Suppressor macrophage treated with lipopolysaccharide for 4 hours (primary cell): ENCODE measurements at regions not wholly inside any gene's neighbourhood (a gene's known extent, or its start where the extent isn't known, plus 50 kb on each side); places are given as distances from the start of the nearest gene placed in this dataset.
"Not testable (repeated sequence)": the region's sequence is repeated elsewhere in the genome, so short reads cannot be mapped to it uniquely, and the experiment has no call there.

Source experiments
- DNase-seq: peaks from one replicate; pipeline ENCODE4 v3.0.0-alpha.2; 2020

DNA sequence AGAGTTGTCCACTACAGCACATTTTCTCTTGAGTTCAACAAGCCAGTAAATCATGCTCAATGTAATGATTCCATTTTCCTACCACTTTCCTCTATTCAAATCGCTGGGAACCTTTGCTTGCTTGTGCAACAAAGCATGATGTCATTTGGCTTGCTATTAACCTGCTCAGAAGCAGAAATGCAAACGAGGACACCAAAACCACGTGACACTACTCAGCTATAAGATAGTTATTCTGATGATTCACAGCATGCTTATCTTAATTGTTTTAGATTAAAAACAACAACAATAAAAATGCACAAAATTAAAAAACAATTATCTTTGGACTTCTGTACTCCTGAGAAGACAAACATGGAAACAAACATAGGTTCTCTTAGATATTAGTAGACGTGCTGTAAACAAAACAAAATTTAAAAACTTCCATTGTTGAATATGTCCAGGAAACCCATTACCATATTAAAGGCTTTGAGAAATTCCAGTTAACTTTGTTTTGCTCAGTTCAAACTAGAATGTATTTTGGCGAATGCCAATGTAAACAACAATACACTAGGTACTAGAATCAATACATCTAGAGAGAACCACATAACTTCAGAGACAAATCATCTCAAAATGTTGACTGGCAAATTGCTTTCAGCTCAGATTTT lies 77.5 kb upstream of the KRAS start:
- DNase-seq = peak; percentile 35

GRCh38 chr12:25327321-25327720 lies 76.6 kb upstream of the KRAS start:
- DNase-seq = no peak

DNA sequence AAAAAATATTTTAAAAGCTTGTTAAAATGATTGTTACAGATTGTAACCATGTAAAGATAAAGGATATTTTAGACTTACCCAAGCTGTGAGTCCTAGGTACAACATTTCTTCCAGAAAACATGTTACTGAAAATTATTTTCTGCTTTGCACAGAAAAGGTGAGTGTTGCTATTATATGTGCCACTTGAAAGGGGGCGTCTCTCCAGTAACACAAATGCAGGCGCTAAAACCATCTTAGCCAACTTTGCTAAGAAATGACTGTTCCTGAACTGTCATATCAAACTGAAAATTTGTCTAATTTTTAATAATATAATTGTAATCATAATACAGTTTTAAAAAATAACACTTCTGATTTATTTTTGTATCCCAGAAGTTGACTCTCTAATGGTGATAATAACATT lies 75.6 kb upstream of the KRAS start:
- no peak for DNase-seq

- DNase-seq = no peak
Observed at GRCh38 chr12:25324861-25325260, 74.1 kb upstream of the KRAS start.

DNA sequence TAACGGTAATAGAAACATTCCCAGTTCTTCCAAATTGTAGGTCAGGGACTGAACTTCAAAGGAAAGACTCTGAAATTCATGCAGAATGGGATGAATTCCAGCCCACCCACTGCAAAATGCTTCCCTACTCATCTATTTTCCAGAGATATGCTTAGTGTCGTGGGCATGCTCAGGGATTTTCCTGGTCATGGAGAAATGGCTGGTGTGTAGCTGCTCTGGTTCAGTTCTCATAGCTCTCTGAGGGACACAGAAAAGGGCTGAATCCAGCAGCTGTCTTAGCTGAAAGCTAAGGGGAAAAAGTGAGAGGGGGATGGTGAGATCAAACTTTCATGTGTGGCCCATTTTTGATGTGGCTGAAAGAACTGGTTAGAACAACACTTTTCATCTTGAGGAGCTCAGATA lies 72.9 kb upstream of the KRAS start:
- DNase-seq = no peak

- no peak for DNase-seq
Observed at GRCh38 chr12:25322918-25323531, 72.3 kb upstream of the KRAS start.

DNA sequence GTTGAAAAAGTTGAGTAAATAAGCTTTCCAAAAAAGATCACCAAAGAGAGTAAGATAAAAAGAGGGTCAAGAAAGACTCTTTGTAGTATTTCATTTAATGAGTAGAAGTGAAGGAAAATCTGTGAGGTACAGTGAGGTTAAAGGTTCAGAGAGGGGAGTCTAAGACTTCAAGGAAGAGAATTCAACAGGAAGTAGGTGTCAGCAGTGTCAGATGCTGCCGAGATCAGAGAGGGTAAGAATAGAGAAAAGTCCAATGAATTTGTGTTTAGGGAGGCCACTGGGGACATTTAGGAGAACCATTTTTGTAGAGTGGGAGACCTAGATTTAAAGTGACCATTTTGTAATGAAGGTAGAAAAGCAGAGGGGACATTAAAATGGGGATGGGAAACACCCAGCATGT lies 71.6 kb upstream of the KRAS start:
- no peak for DNase-seq

- DNase-seq = no peak
Observed at GRCh38 chr12:25321772-25322171, 71.0 kb upstream of the KRAS start.

- DNase-seq = peak; percentile 19
Observed at GRCh38 chr12:25320123-25321006, 69.6 kb upstream of the KRAS start.

DNA sequence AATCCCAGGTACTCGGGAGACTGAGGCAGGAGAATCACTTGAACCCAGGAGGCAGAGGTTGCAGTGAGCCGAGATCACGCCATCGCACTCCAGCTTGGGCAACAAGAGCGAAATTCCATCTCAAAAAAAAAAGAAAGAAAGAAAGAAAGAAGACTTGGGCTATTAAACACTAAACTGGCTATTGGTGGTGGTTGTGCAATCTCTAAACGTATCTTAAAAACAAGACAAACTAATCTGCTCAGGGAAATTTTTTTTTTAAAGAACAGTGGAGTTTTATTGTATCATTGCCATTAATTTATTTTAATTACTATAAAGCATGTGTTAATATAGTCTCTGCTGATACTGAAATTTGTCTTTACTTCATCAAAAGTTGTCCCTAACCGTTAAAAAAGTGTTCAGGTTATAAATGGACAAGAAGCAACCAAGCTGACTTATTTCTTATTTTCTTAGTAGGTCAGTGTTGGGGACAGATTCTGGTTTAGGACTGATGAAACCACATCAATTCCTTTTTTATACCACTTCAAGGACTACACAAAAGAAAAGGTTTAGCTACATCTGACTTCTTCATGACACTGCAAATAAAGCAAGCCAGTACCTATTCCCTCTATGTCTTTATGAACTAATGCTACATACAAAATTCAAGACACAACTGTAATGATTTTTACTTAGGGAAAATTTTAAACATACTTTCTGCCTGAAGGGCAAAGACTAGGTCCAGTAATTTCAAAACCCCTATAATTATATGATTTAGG lies 68.7 kb upstream of the KRAS start:
- no peak for DNase-seq

GRCh38 chr12:25317553-25317952 lies 66.8 kb upstream of the KRAS start:
- no peak for DNase-seq

DNA sequence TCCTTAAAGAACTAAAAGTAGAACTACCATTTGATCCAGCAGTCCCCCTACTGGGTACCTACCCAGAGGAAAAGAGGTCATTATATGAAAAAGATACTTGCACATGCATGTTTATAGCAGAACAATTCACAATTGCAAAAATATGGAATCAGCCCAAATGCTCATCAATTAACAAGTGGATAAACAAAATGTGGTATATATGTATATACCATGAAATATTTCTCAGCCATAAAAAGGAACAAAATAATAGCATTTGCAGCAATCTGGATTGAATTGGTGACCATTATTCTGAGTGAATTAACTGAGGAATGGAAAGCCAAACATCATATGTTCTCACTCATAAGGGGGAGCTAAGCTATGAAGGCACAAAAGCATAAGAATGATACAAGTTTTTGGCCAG lies 64.7 kb upstream of the KRAS start:
- no peak for DNase-seq

- DNase-seq = not testable (repeated sequence)
Observed at GRCh38 chr12:25313266-25313990, 62.7 kb upstream of the KRAS start.

GRCh38 chr12:25311506-25311905 lies 60.8 kb upstream of the KRAS start:
- peak; percentile 24 for DNase-seq

- DNase-seq = not testable (repeated sequence)
Observed at GRCh38 chr12:25310071-25310470, 59.3 kb upstream of the KRAS start.

DNA sequence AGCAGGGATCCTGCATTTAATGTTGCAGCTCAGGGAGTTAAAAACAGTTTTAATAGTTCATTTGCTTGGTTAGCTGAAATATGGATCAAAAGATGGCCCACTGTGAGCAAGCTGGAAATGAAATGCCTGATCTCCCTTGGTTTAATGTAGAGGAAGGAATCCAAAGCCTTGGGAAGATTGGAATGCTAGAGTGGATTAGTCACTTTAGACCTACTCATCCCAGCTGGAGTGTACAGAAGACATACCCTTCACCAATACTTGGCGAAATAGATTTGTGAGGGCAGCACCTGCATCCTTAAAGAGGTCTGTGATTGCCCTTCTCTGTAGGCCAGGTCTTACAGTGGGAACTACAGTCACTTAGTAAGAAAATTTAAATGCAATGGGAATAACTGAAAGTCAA lies 58.0 kb upstream of the KRAS start:
- no peak for DNase-seq

DNA sequence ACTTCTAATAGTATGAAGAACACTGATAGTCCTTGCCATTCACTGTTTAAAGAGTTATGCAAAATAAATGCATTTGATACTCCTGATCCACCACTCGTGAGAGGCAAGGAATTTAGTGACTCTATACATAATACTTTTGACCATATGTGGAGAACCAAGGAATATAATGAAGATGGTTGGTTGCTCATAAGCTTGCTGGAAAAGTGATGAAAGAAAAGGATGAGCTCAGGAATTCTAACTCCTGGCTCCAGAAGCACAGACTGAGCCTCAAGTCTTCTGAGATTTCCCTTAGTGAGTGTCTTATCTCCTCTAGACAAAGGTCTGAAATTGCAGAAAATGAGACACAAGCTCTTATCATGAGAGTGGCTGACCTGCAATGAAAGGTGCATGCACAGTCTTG lies 57.1 kb upstream of the KRAS start:
- DNase-seq = no peak

DNA sequence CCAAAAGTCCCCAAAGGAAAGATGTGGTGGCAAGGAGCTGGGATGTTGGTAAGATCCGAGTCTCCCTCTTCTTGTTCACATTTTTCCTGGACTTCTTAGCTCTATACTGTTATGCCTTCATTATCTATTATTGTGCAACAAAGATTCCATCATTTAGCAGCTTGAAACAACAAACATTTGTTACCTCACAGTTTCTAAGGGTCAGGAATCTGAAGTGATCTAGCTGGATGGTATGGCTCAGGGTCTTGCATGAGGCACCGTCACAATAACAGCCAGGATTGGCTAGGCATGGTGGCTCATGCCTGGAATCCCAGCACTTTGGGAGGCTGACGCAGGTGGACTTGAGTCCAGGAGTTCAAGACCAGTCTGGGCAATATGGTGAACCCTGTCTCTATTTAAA lies 51.1 kb upstream of the KRAS start:
- DNase-seq = no peak
